ENCODE measurements at regions not wholly inside any gene's neighbourhood (a gene's known extent, or its start where the extent isn't known, plus 50 kb on each side); places are given as distances from the start of the nearest gene placed in this dataset.

- TF ChIP-seq CTCF (IDR thresholded peaks at IDR 0.05) (no peak), POLR2A (IDR thresholded peaks at IDR 0.05) (no peak)
These were observed 593.3 kb downstream of the KCTD8 start for GRCh38 chr4:43855283-43855682.
